HG02642 (cell line): ENCODE measurements at regions not wholly inside any gene's neighbourhood (a gene's known extent, or its start where the extent isn't known, plus 50 kb on each side); places are given as distances from the start of the nearest gene placed in this dataset.
"Not testable (repeated sequence)": the region's sequence is repeated elsewhere in the genome, so short reads cannot be mapped to it uniquely, and the experiment has no call there.

Experiments used
- ATAC-seq: cut with Tn5 transposase; IDR thresholded peaks from one replicate; pipeline ENCODE4 v1.9.1; 2021; ENCODE audit warnings: mild to moderate bottlenecking; ENCODE audit not compliant: unreplicated experiment, poor library complexity

DNA sequence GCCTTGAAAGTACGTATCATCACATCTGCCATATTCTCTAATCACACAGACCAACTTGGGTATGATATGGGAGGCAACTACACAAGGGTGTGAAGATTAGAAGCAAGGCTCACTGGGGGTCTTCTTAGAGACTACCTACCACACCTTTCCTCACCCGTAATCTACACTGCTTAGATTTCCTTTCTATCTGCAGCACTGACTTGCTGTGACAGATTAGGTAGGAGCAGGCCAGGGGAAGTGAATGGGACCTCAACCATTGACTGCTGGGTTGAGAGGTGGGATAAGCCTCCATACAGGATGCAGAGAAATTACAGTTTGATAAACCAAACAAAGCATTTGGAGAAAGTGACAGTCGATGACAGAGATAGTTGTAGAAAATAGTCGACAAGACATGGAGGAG, 119.0 kb upstream of the SERPINE2 start:
- no peak for ATAC-seq

DNA sequence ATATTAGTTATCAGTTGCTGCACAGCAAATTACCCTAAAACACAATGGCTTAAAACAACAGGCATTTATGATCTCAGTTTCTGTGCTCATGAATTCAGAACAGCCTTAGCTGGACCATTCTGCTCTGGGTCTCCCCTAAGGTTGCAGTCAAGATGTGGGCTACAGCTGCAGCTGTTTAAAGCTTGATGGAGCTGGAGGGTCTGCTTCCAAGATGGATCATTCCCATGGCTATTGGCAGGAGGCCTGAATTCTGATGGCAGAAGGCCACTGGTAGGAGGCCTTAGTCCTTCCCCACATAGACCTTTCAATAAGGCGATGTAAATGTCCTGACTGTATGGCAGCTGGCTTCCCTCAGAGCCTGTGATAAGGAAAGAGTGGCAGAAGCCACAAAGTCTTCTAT, 118.6 kb upstream of the SERPINE2 start:
- ATAC-seq, result no peak

DNA sequence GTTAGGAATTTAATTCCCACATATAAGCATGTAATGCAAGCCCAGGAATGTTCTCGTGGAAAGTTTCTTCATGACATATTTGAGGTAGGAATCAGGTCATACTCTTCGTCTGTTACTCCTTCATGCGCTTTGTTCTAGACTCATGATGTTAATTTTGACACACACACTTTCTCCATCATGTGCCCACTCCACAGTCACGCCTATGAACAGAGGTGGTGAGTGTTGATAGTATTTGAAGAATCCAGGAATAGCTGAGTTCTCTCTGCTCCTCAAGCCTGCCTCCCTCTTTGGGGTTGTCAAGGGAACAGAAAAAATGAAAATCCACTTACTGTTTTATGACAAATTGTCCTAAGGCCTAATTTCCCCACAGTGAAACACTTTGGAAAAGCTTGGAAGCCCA, 117.3 kb upstream of the SERPINE2 start:
- no peak for ATAC-seq

DNA sequence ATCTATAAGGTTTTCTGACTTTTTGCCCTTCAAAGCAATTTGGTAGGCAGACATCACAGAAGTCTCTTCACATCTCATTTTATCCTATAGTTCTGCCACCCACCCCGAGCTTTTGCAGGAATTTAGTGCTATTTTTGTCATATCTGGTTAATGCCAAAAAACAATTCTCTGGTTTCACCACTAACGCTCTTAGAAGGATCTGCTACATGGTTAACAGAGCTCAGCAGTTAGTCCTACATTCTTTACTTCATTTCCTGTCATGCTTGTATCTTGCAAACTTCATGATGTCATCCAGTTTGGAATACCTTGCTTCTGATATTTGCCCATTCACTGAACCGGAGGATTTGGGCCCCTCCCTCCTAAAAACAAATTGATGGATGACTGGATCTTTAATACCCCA, 116.8 kb upstream of the SERPINE2 start:
- no peak for ATAC-seq

DNA sequence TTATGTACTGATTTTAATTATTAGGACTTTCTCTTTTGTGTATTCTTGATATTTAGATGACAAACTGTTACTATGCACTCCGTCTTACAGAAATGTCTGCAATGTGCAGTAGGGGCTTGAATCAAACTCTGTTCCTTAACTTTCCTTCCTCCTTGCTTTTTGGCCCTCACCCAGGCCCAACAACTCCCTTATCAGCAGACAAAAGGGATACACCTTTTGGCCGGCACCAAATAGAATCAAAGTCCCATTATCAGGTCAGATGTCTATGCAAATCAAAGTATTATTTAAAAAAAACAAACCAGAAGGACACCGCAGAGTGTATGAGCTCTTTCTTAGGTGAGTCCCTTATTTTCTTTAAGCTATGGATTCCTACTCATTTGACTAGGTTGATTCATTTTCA, 116.3 kb upstream of the SERPINE2 start:
- no peak for ATAC-seq

DNA sequence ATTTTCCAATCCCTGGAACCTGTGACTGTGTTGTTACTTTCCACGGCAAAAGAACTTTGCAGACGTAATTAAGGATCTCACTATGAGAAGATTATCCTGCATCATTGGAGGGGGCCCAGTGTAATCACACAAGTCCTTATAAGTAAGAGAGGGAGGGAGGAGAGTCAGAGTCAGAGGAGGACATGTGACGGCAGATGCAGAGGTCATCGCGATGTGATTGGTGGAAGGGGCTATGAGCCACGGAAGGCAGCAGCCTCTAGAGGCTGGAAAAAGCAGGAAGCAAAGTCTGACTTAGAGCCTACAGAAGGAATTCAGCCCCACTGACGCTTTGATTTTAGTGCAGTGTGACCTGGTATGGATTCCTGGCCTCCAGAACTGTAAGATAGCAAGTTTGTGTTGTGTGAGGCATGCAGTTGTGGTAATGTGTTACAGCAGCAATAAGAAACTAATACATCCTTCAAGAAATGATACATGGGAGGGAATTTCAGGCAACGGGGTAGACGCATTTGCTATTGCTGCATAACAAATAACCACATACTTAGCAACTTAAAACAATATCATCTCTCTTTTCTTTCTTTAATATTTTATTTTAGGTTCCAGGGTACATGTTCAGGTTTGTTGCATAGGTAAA, 112.7 kb upstream of the SERPINE2 start:
- no peak for ATAC-seq

DNA sequence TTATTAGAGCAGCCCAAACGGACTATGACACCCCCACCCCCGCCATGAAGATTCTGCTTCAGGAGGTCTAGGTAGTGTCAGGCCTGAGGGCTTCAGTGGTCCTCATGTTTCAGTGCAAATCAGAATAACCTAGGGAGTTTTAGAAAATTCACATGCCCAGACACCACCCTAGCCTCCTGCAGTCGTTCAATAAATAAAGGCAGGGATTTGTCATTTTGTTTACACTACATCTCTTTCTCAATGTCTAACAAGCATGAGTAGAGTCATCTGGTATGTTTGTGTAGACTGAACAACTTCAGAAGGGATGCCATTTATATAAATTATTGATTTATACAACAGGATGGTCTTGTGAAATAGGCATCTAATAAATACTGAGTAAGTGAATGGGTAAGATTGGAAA, 112.1 kb upstream of the SERPINE2 start:
- no peak for ATAC-seq

DNA sequence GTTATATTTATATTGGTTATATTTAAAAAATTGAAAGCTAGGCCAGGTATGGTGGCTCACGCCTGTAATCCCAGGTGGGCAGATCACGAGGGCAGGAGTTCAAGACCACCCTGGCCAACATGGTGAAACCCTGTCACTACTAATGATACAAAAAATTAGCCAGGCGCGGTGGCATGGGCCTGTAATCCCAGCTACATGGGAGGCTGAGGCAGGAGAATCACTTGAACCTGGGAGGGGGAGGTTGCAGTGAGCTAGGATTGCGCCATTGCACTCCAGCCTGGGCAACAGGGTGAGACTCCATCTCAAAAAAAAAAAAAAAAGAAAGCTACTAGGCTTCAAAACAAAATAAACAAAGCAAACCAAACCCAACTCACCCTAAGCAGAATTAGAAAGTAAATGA, 109.0 kb upstream of the SERPINE2 start:
- ATAC-seq, result not testable (repeated sequence)

DNA sequence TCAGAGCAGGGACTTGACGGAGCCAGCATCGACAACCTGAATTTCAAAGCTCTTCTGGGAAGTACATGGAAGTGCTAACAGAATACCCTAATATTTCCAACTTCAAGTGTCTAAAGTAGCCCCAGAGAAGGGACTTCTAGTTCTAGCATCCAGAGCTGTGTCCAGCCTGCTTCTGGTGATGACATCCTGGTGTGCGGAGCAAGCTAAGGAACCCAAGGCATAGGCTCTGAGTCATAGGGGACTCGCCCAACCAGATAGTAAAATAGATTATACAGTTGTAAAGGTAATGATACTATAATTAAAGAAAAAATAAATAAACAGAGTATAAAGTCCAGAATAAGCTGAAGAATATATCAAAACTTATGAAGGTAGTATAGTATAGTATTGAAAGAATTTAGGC, 108.1 kb upstream of the SERPINE2 start:
- ATAC-seq, result no peak

DNA sequence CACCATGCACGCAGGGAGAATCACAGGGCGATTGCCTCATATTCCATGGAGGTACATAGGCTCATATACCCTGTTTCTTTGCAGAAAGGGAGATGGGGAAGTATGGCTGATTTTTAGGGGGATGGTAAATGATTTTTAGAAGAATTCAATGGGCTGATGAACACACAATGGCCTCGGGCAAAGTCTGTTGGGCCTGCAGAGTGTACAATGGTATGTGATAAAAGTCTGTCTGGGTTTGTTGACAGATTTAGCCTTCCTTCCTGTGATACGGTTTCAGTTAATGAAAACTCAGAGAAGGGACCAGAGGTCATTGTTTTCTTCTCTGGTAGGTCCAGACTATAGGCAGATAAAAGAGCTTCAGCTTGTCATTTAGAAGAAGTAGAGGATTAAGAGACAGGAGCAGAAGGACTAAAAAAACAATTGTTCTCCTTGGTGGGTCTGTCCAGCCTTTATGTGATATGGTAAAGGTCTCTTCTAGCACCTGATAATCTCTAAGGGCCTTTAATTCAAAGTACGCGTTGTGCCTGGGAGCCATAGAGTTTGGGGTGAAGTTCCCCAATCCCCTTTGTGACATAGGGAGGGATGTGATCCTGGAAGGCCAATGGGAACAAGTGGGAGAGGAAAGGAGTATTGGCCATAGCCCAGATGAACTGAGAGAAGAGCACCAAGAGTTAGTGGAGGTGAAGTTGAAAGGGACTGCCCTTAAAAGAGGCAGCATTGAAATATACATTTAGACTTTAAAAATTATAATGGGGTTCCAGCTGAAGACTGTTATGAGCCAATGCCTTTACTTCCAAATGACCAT, 107.5 kb upstream of the SERPINE2 start:
- ATAC-seq, result no peak

DNA sequence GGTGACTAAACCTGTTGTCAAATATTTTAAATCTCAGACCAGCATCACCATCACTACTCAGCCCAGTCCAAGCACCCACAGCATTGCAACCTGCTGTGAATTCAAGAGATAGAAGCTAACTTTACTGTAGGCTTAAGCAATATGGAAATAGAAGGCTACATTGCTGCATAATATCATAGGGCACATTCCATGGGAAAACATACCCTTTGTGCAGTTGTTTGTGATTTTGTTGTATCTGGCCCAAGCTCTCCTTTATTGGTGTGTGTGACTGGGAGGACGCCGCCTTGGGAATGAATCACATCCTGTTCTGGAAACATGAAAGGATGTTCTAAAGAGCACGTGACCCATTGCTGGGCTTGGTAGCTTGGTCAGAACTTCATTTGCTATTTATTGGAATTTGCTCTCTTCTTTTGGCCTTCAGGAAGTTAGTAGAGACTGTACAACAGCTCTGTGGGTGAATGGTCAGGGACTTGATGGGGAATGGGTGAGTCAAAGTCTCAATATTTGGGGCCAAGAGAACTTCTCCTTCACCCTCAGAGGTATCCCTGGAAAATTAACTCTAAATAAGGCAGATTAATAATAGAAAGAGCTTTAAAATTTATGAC, 106.8 kb upstream of the SERPINE2 start:
- no peak for ATAC-seq

DNA sequence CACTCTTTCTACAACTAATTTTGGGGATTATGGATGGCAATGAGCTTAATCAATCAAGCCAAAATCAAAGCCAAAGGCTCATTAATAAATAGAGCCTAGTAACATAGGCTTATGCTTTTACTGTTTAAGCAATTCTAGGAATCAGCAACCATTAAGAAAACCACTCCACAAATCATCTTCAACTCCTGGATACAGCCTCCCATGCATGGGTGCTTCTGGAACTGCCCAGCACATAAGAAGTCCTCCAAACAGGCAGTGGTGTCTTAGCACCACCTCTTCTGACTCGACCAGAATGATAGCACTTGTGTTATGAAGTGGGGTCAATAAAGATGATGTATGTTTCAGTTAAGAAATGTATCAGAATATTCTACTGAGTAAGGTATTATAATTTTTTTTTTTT, 104.4 kb upstream of the SERPINE2 start:
- no peak for ATAC-seq

DNA sequence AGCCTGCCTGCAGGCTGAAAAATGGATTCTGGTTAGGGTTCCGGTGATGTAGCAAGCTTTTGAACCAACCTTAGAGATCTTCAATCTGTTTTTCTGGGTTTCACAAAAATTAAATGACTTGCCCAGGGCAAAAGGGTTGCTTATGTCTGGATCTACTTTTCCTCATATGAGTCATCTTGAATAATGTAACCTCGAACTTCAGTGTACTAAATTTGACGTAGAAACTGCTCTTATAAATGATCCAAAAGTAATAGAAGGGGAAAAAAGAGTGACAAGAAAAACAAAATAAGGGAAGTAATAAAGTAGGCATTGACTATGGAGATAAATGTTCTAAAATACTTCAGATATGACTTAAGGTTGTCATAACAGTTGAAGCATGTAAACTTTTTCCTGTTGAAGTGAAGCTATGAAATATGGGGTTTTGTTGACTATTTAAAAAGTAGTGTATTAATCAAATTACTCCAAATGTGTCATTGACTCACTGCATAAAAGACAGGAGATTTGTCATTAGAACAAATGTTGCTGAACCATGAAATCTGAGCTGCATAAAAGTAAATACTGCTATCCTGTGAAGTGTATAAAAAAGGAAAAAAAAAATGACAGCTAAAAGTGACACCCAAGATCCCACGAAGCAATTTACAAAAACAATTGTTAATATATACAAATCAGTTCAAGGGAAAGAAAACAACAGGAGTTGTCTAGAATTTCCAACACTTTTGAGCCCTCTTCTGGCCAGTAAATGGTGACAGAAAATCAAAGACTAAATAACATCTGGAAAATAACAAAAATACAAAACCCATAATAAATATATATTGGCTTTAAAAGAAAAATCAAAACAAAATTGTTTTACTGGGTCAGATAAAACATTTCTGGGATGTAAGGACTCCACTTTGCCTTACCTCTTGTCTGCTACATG, 103.6 kb upstream of the SERPINE2 start:
- ATAC-seq, result no peak

DNA sequence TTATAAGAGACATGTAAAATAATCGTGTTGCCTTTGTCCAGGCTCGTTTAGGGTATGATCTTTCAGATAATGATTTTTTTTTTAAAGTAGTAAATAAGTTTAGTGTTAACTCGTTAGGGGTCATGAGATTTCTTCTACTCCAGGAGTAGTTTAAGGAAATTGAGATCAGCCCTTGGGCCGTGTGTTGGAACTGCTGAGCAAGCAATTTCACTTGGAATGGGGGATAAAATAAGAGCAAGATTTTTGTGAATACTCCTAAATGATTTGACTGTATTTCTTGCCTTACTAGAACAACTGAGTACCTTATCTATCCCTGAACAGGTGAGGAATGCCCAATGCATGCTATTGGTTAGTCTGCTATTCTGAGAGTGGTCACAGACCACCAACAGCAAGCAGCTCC, 102.2 kb upstream of the SERPINE2 start:
- no peak for ATAC-seq

DNA sequence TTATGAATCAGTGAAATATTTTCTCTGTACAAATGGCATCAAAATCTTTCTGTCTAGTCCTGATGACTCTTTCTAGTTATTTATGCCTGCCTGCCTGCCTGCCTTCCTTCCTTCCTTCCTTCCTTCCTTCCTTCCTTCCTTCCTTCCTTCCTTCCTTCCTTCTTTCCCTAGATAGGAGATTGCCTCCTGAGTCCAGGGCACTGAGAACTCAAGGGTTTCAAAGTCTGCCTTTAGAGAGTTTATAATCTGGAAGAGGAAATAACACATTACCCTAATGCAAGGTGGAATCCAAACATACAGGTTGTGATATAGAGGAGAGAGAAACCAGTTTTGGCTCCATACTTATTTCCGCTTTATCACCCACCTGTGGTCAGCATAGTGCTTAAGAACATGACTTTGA, 98.1 kb upstream of the SERPINE2 start:
- no peak for ATAC-seq

DNA sequence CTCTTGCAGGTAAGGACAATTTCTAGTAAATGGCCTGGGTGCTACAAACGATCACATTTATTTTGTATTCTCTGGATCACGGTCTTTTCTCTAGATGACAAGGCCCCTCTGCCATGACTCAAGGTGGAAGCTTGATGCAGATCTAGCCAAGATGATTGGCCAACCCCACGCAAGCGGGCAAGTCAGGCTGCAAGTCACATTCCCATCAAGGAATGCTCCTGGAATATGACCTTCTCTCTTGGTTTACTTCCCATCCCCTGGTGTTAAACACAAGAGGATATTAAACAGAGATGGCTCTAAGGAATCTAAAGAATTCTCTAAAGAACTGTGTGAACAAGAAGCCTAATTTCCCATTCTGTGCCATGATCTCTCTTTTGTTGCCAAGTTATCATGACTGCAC, 97.3 kb upstream of the SERPINE2 start:
- no peak for ATAC-seq

DNA sequence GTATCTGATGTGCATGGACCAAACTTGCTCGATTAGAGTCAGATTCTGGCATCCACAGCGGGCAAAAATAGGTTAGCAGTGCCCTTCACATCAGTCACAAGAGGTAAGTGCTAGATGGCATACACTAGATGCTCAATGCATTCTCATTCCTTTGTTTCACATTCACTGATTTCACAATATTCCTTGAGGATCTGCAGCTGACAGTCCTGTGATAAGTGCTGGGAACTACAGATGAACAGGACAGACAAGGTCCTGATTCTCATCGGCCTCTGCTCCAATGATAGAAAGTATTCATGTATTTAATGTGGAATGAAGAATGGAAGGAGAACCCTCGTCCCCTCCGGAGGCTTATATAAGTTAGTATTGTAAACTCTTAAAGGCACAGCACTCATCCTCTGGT, 96.8 kb upstream of the SERPINE2 start:
- no peak for ATAC-seq

DNA sequence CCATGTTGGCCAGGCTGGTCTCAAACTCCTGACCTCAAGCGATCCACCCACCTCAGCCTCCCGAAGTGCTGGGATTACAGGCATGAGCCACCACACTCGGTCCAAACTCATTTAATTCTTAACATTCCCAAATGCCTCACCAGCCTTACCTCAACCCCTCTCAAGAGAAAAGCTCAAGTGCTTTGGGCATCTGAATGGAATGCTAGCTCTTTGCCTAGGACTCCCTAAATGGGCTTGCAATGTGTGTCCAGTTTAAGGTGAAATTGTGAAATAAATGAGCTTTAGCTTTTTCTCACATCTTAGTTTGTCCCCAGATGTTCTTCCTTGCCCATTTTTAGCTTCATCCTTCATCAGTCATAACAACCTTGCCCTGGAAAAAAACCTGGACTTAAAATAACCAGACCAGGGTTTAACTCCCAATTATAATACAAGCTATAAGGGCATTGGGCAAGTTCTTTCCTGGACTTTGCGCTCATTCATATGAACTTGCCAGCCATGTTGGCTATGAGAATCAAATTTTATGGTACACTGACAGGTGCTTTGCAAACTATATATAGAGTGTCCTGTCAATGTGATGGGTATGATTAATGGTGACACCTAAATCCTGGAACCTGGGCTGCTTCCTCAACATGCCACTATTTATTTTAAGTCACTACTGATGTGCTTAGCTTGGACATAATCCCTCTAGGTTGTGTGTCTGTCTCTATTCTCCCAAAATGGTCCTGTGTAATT, 95.1 kb upstream of the SERPINE2 start:
- no peak for ATAC-seq

DNA sequence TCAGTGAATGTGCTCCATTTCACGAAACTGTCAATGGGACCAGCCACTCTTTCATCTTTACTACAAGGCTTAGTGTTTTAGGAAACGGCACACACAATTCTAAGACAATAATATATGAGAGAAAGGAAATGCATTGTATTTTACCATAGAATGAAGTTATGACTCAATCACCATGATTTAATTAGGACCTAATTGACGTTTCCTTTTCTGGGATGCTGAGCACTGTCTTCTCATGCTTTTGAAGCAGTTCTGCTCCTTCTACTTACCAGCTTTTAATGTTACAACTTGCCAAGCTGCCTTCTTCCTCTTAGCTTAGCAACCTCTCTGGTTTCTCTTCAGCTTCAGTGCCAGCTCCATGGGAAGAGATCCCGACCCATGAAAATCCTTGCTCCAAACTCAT, 94.3 kb upstream of the SERPINE2 start:
- no peak for ATAC-seq

DNA sequence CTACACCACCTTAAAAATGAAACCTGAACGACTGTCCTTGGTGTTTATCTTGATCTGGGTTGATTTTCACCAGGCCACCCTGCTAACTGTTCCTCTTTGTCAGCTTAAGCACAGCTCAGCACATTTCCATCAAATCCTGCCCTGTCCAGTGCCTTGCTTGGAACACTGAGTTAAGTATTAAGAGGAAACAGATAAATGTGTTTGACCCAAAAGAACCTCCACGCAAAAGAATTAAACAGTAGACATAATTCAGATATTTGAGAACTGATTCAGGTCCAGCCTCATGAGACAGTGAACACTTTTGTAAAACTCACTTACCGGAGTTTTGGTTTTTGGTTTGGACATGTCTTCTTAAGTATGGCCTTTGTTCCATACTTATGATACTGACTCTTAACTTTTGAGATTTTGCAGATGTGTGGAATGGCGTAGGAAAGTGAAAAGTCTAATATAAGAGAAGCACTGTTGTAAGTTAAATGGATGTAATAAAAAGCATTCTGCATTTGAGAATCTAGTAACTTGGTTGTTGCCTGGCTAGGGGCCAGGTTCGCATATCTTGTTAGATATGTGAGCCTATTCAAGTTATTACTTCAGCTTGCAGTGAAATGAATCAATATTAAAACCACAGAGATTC, 88.9 kb upstream of the SERPINE2 start:
- ATAC-seq, result no peak
